C1 segment of cervical spinal cord (tissue), 14 donors: ENCODE measurements at regions not wholly inside any gene's neighbourhood (a gene's known extent, or its start where the extent isn't known, plus 50 kb on each side); places are given as distances from the start of the nearest gene placed in this dataset.

Source experiments
- DNase-seq, 14 donors: peaks; one replicate each; lab custom pipeline; 2025; lab: John Stamatoyannopoulos, UW

GRCh38 chr10:94186722-94187121 is 176.0 kb downstream of the NOC3L start:
- no peak for DNase-seq

GRCh38 chr10:94192333-94192732 is 170.4 kb downstream of the NOC3L start:
- no peak for DNase-seq

- no peak for DNase-seq
Observed at GRCh38 chr10:94192974-94193373, 169.8 kb downstream of the NOC3L start.

GRCh38 chr10:94193466-94193924 is 169.2 kb downstream of the NOC3L start:
- DNase-seq, result no peak

DNA sequence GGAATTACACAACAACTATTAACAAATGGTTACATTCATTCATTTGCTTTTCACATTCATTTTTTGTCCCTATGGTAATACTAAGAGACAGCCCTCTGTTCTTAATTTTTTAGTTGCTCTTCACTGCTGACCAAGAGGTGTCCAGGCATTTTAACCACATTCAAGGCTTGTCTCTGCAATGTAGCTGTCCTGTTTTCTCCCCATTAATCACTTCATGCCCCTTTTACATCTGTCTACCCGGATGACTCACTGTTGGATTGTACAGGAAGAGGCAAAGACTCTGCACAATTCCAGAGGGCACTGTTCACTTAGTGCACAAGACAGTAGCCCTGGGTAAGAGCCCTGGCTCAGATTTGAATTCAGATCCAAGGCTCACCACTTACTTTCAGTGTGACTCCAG is 168.5 kb downstream of the NOC3L start:
- DNase-seq, result no peak

- DNase-seq, result no peak
Observed at GRCh38 chr10:94197241-94197640, 165.5 kb downstream of the NOC3L start.

GRCh38 chr10:94198324-94198723 is 164.4 kb downstream of the NOC3L start:
- no peak for DNase-seq

DNA sequence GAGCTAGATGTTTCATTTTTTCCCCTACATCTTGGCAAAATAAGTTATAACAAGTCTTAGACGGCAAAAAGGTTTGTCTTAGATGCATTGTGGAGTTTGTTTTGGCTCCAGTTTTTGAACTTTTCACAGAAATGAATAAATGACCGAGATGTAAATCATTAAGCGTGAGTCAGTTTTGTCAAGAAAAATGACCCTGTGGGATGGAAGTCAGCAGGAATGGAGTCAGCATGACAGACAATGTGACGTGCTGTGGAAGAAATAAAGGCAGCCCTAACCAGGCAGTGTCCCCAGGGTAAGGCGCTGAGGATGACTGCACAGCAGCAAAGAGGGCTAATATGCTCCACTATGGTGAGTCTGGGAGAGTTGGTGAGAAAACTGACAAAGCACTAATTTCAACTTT is 163.2 kb downstream of the NOC3L start:
- DNase-seq, result no peak

DNA sequence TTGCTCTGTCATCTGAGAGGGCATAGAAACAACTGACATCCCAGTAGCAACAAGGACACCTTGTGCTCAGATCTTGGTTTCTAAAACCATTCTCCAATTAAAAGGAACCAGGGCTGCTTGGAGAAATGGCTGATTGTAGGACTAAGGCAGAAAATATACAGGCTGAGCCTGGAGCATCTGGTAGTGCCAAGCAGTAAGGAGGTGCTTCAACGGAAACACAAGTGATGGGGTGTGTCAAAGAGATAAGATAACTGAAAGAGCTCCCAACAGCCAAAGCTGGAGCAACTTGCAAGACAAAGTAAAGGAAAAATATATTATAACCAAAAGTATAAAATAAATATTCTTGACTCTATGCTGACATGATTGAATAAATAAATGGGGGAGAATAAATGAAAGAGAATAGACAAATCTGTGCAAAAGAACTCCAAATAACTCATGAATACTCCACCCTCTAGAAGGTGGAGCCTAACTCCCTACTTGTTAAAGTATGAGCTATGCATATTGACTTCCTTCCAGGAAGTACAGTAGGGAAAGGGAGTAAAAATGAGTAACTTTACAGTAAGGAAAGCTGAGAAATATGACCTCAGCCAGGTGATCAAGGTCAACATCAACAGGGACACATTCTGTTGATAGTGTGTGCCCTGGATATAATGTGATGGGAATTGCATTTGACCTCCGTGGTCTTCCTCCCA is 162.4 kb downstream of the NOC3L start:
- no peak for DNase-seq

DNA sequence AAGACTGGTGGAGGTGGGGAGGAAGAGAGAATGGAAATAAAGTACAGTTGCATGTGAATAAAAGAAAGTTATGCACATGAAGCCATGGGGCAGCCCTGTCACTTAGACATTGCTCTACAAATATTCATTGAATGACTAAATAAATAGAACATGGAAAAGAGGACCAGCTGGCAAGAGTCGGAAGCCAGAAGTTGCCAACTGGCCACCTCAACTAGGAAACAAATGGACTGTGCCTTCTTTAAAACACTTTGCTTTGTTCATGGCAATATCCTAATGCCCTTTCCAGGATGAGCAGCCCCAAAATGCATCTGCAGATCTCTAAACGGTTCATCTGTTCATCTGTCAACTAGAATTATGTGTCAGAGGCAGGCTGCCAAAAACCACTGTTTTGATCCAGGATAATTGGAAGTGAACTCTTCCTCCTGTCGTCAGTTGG is 157.3 kb downstream of the NOC3L start:
- DNase-seq, result peak in 1 of 14 donors; percentile 12

DNA sequence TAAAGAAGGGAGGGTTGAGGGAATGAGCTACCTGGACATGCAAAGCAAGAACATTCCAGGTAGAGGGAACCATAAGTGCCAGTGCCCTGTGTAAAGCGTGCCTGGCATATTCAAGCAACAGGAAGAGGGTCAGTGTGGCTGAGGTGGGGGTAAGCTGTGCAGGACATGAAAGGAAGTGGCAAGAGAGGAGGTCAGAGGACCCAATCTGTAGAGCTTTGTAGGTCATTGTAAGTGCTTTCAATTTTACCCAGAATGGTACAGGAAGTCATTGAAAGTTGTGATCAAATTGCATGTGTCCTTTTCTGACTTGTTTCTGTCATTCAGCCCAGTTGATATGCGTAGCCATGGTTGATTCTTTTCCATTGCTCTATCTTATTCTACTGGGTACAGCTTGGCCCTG is 156.6 kb downstream of the NOC3L start:
- no peak for DNase-seq

- no peak for DNase-seq
Observed at GRCh38 chr10:94208315-94208714, 154.4 kb downstream of the NOC3L start.

GRCh38 chr10:94210440-94211168 is 152.1 kb downstream of the NOC3L start:
- DNase-seq, result no peak

DNA sequence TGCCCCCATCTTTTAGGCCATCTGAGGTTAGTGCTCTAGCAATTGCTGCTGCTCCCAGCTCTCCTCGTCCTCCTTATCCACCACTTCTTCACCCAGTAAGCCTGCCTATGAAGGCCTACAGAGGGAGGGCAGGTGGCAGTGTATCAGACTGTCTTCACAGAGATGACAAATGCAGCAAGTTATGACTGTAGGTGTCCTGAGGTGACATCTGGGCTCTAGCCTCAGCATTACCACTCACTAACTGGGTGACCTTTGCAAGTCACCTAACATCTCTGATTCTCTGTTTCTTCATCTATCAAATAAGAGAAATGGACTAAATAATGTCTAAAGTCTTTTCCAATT is 151.6 kb downstream of the NOC3L start:
- no peak for DNase-seq

DNA sequence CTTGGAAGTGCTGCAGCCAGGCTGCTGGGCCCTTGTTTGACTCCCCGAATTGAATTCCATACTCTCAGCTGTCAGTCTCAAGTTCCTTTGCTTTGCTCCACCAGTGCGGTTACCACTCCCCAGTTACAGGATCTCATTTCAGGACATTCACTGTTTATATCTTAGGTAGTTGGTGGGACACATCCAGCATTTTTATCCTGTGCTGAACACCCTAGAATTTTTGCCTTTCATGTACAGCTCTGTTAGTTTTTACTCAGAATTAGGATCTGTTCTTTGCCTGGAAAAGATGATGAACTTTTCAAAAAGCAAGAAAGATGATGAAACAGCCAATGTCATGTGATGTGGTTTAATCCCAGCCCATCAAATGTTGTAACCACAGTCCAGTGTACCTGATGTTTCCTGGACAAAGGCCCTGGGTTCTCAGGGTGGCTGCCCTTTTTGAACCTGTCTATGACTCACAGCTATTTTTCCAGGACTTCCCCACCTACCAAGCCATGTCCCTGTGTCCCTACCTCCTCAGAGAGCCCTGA is 149.7 kb downstream of the NOC3L start:
- no peak for DNase-seq

- no peak for DNase-seq
Observed at GRCh38 chr10:94213980-94214379, 148.8 kb downstream of the NOC3L start.

GRCh38 chr10:94214481-94214893 is 148.3 kb downstream of the NOC3L start:
- no peak for DNase-seq

- DNase-seq, result no peak
Observed at GRCh38 chr10:94216201-94216600, 146.5 kb downstream of the NOC3L start.

- DNase-seq, result no peak
Observed at GRCh38 chr10:94217411-94217810, 145.3 kb downstream of the NOC3L start.

GRCh38 chr10:94218493-94219183 is 144.1 kb downstream of the NOC3L start:
- DNase-seq, result no peak

DNA sequence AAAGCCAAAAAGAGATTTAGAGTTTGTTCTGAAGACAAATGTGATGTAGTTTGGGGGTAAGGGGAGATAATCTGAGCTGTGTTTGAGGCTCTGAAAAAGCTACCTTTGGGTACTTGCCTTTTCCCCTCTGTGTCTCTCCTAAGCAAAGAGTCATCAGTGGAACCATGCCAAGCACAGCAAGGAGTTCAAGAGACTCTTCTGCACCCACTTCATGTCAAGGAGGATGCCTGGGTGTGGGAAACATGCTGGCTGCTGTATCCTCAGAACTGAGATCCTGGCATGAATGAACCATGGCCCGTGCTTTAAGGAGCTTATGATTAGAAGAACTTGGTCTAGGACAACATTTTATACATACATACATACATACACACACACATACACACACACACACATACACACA is 142.9 kb downstream of the NOC3L start:
- DNase-seq, result no peak

GRCh38 chr10:94220717-94221116 is 142.0 kb downstream of the NOC3L start:
- DNase-seq, result no peak
